ENCODE measurements at regions not wholly inside any gene's neighbourhood (a gene's known extent, or its start where the extent isn't known, plus 50 kb on each side); places are given as distances from the start of the nearest gene placed in this dataset.

DNA sequence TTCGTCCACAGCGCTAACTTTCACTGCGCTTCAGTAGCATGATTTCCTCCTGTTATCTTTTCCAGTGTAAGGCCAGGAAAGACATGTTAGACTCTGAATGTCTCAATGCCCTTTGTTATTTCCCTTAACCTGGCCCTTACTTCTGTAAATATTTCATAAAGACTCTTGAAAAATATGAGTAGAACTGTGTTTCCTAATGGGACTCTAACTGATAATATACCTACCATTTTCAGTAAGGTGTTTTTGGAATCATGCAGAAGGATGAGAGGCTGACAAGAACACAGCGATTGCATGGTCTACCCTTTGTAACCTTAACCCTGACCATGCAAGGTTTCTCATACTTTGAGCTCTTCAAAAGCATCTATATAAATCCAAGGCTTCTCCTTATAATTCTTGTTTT is 550.1 kb downstream of the SLITRK6 start:
- no peak overlapping the region for H3K18ac ChIP-seq (ENCODE audit: low read depth, low read length)
- CTCF ChIA-PET, result no interaction called here
- H3K23ac ChIP-seq (ENCODE audit: low read depth, low read length), result no peak overlapping the region
- H3K9me1 ChIP-seq (ENCODE audit: insufficient read depth, low read length), result no peaks in the 10 kb centered on the region
- H2BK5ac ChIP-seq (ENCODE audit: low read depth, low read length, poor library complexity, severe bottlenecking), result no peak overlapping the region
- H3K27ac ChIP-seq (ENCODE audit: insufficient read depth, low read length), result no peak overlapping the region
- in situ Hi-C loops (cut with MboI; ENCODE audit: low sequenced_read_pairs), result no loop called here
- dilution Hi-C loops (cut with HindIII; ENCODE audit: low sequenced_read_pairs, unreplicated experiment), result no loop called here
- H3K27me3 ChIP-seq (ENCODE audit: control insufficient read depth, insufficient read depth, low read length), result no peaks in the 10 kb centered on the region
- H3K4me1 ChIP-seq (ENCODE audit: control insufficient read depth, insufficient read depth, low read length), result no peaks in the 10 kb centered on the region
- no peak overlapping the region for H3K9ac ChIP-seq (ENCODE audit: low read depth, low read length)
- H3K4me2 ChIP-seq (ENCODE audit: low read depth, low read length), result no peak overlapping the region
- no peak overlapping the region for H2BK15ac ChIP-seq (ENCODE audit: low read depth, low read length)
- no TSS peak for BruUV-seq (replicated peaks)
- no peak overlapping the region for H3K56ac ChIP-seq (ENCODE audit: extremely low read depth, insufficient read depth, low read length)
- H3K36me3 ChIP-seq (ENCODE audit: control insufficient read depth, insufficient read depth, low read length), result no peaks in the 10 kb centered on the region
- no peaks in the 10 kb centered on the region for H3K79me1 ChIP-seq (ENCODE audit: low read depth in 1 of 2, low read length in 2 of 2)
- H2AFZ ChIP-seq (replicated peaks; ENCODE audit: low read length, poor library complexity), result no peak overlapping the region
- POLR2A ChIA-PET (ENCODE audit: unreplicated experiment), result no interaction called here
- intact Hi-C loops (cut with micrococcal nuclease), result no loop called here
- H2BK120ac ChIP-seq (ENCODE audit: low read depth, low read length), result no peak overlapping the region
- no peak overlapping the region for H4K8ac ChIP-seq (ENCODE audit: low read depth in 2 of 2, low read length in 2 of 2)
- H3K14ac ChIP-seq (replicated peaks; ENCODE audit: low read depth, low read length), result no peak overlapping the region
- no peak overlapping the region for H3K4me3 ChIP-seq (ENCODE audit: insufficient read depth, low read depth, low read length)
- no peaks in the 10 kb centered on the region for H3K9me3 ChIP-seq (ENCODE audit: control insufficient read depth, insufficient read depth, low read length)
- DNase-seq (no peak), ATAC-seq (ENCODE audit: low read depth) (no peak)
- H4K5ac ChIP-seq (ENCODE audit: low read depth, low read length), result no peak overlapping the region
- TF ChIP-seq POLR2A (IDR thresholded peaks at IDR 0.05; ENCODE audit: low read depth, low read length) (no peak), CTCF (conservative IDR thresholded peaks at IDR 0.05; ENCODE audit: low read depth, low read length) (no peak), SMC3 (IDR thresholded peaks at IDR 0.05; ENCODE audit: low read depth, low read length) (no peak), MAZ (IDR thresholded peaks at IDR 0.05; ENCODE audit: borderline replicate concordance, low read depth, low read length) (no peak), RFX5 (IDR thresholded peaks at IDR 0.05; ENCODE audit: low read depth, low read length) (no peak), USF2 (IDR thresholded peaks at IDR 0.05; ENCODE audit: low read depth, low read length) (no peak), FOS (IDR thresholded peaks at IDR 0.05; ENCODE audit: low read depth, low read length) (no peak)
- no peak overlapping the region for H2AK5ac ChIP-seq (ENCODE audit: low read depth, low read length)
- no peak overlapping the region for H4K91ac ChIP-seq (ENCODE audit: insufficient read depth, low read depth, low read length)
- no peak overlapping the region for H2AK9ac ChIP-seq (replicated peaks; ENCODE audit: low read depth, low read length, poor library complexity)
- H3K4ac ChIP-seq (ENCODE audit: low read depth, low read length), result no peak overlapping the region
- WGBS, 2 experiments (ENCODE audit: extremely low coverage in 2 of 2, insufficient read length in 1 of 2), result no CpG with 5 or more reads among the region's 4 CpGs
- no peaks in the 10 kb centered on the region for H4K20me1 ChIP-seq (ENCODE audit: insufficient read depth, low read length)
- H2BK20ac ChIP-seq (ENCODE audit: low read depth, low read length), result no peak overlapping the region

All from IMR-90 (cell line).